ENCODE measurements at regions not wholly inside any gene's neighbourhood (a gene's known extent, or its start where the extent isn't known, plus 50 kb on each side); places are given as distances from the start of the nearest gene placed in this dataset.
"Not testable (repeated sequence)": the region's sequence is repeated elsewhere in the genome, so short reads cannot be mapped to it uniquely, and the experiment has no call there.

GRCh38 chr6:23790756-23791155 lies 335.3 kb upstream of the NRSN1 start:
- Histone ChIP-seq H3K4me3 (no peak overlapping the region), H3K27ac (no peak overlapping the region), H3K9me3 (ENCODE audit: low read depth, low read length) (no peaks in the 10 kb centered on the region), H3K36me3 (ENCODE audit: insufficient read depth, low read length) (no peaks in the 10 kb centered on the region), H3K9ac (ENCODE audit: insufficient read length) (no peak overlapping the region)
- DNase-seq (ENCODE audit: low read depth, low spot score), result no peak
- TF ChIP-seq EZH2 (IDR thresholded peaks at IDR 0.05), result no peak

DNA sequence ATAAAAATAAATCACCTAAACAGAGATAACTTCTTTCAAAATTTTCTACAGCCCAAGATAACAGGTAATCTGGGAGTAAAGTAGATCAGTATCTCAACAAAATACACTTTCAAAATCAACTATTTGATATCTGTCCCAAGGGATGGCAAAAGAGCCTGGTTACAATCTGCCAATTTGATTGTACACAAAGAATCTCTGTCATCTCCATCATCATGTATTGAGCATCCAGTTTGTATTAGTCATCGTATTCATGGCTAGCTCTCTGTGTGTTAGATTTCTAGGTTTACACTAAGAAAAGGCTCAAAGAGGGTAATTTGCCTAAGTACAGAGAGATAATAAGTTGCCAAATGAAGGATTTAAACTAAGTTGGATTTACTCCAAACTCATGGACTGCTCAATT lies 329.0 kb upstream of the NRSN1 start:
- Histone ChIP-seq H3K4me3 (no peak overlapping the region), H3K36me3 (ENCODE audit: insufficient read depth, low read length) (no peaks in the 10 kb centered on the region), H3K9ac (ENCODE audit: insufficient read length) (no peak overlapping the region), H3K9me3 (ENCODE audit: low read depth, low read length) (no peaks in the 10 kb centered on the region), H3K27ac (no peak overlapping the region)
- TF ChIP-seq EZH2 (IDR thresholded peaks at IDR 0.05) (no peak), POLR2AphosphoS5 (IDR thresholded peaks at IDR 0.05; ENCODE audit: borderline replicate concordance, low read depth, low read length) (no peak), FOXP2 (optimal IDR thresholded peaks at IDR 0.05; ENCODE audit: control extremely low read depth, extremely low read length, insufficient read depth) (no peak)
- no peak for DNase-seq (ENCODE audit: low read depth, low spot score)

- H3K4me3 ChIP-seq; H3K36me3 ChIP-seq (ENCODE audit: insufficient read depth, low read length); H3K9me3 ChIP-seq (ENCODE audit: low read depth, low read length); H3K27ac ChIP-seq; DNase-seq (ENCODE audit: low read depth, low spot score); H3K9ac ChIP-seq (ENCODE audit: insufficient read length): not testable (repeated sequence)
These were observed 321.7 kb upstream of the NRSN1 start for GRCh38 chr6:23804289-23804688.

GRCh38 chr6:23821141-23821540 lies 304.9 kb upstream of the NRSN1 start:
- DNase-seq (ENCODE audit: low read depth, low spot score); H3K27ac ChIP-seq; H3K9me3 ChIP-seq (ENCODE audit: low read depth, low read length); H3K9ac ChIP-seq (ENCODE audit: insufficient read length); H3K36me3 ChIP-seq (ENCODE audit: insufficient read depth, low read length); H3K4me3 ChIP-seq: not testable (repeated sequence)

DNA sequence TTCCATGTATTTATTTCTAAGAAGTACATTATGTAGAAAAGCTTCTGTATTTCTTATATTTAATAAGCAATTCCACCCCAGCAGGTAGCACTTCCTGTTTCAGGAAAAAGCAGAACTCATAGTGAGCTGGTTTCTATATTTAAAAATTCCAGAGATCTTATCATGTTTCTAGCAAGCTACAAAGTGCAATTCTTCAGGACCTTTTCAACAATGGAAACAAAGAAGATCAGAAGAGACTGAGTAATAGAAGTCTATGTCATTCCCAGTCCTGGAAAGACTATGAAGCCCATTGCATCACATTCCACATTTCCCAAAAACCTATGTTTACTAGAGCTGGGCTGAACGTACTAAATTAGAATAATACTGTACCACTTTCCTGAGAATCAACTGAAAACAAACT lies 302.6 kb upstream of the NRSN1 start:
- H3K4me3 ChIP-seq, result peak overlapping the region; percentile 27
- DNase-seq (ENCODE audit: low read depth, low spot score), result peak; percentile 96
- no peaks in the 10 kb centered on the region for H3K9me3 ChIP-seq (ENCODE audit: low read depth, low read length)
- H3K36me3 ChIP-seq (ENCODE audit: insufficient read depth, low read length), result no peaks in the 10 kb centered on the region
- no peak for TF ChIP-seq FOXP2 (optimal IDR thresholded peaks at IDR 0.05; ENCODE audit: control extremely low read depth, extremely low read length, insufficient read depth)
- peak; percentile 59; the same call in 1 of the 2 replicates for TF ChIP-seq POLR2AphosphoS5 (IDR thresholded peaks at IDR 0.05; ENCODE audit: borderline replicate concordance, low read depth, low read length)
- H3K27ac ChIP-seq, result peak overlapping the region; percentile 82
- H3K9ac ChIP-seq (ENCODE audit: insufficient read length), result no peak overlapping the region

GRCh38 chr6:23826572-23826971 lies 299.4 kb upstream of the NRSN1 start:
- H3K9me3 ChIP-seq (ENCODE audit: low read depth, low read length), result no peaks in the 10 kb centered on the region
- no peak for TF ChIP-seq POLR2AphosphoS5 (IDR thresholded peaks at IDR 0.05; ENCODE audit: borderline replicate concordance, low read depth, low read length)
- no peak for TF ChIP-seq FOXP2 (optimal IDR thresholded peaks at IDR 0.05; ENCODE audit: control extremely low read depth, extremely low read length, insufficient read depth)
- no peak for TF ChIP-seq EZH2 (IDR thresholded peaks at IDR 0.05)
- DNase-seq (ENCODE audit: low read depth, low spot score), result no peak

GRCh38 chr6:23828861-23829260 lies 297.2 kb upstream of the NRSN1 start:
- Histone ChIP-seq H3K9me3 (ENCODE audit: low read depth, low read length) (no peaks in the 10 kb centered on the region), H3K27ac (no peak overlapping the region), H3K36me3 (ENCODE audit: insufficient read depth, low read length) (no peaks in the 10 kb centered on the region), H3K4me3 (no peak overlapping the region), H3K9ac (ENCODE audit: insufficient read length) (no peak overlapping the region)
- DNase-seq (ENCODE audit: low read depth, low spot score), result no peak
- TF ChIP-seq EZH2 (IDR thresholded peaks at IDR 0.05) (no peak), POLR2AphosphoS5 (IDR thresholded peaks at IDR 0.05; ENCODE audit: borderline replicate concordance, low read depth, low read length) (no peak), FOXP2 (optimal IDR thresholded peaks at IDR 0.05; ENCODE audit: control extremely low read depth, extremely low read length, insufficient read depth) (no peak)

More at GRCh38 chr6:23826572-23826971, 299.4 kb upstream of the NRSN1 start:
- Histone ChIP-seq H3K27ac (no peak overlapping the region), H3K36me3 (ENCODE audit: insufficient read depth, low read length) (no peaks in the 10 kb centered on the region), H3K9ac (ENCODE audit: insufficient read length) (no peak overlapping the region), H3K4me3 (no peak overlapping the region)

DNA sequence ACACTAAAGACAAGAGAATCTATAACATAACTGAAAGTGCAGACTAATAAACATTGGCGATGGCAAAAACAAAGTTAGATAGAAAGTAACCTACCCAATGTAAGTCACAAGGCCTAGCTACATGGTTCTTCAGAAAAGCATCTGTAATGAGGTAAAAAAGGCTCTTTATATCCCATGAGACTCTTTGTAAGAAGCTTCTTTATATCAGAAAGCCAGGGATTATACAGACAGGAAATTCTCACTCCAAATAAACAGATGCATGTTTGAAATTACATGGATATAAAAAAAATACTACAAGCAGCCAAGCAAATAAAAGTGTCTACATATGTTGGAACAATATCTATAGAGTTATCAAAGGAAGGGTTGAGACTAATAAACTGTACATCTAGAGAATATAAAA lies 284.9 kb upstream of the NRSN1 start:
- no peak overlapping the region for H3K9ac ChIP-seq (ENCODE audit: insufficient read length)
- H3K36me3 ChIP-seq (ENCODE audit: insufficient read depth, low read length), result no peaks in the 10 kb centered on the region
- no peak overlapping the region for H3K27ac ChIP-seq
- DNase-seq (ENCODE audit: low read depth, low spot score), result peak; percentile 83
- no peak overlapping the region for H3K4me3 ChIP-seq
- TF ChIP-seq EZH2 (IDR thresholded peaks at IDR 0.05) (no peak), FOXP2 (optimal IDR thresholded peaks at IDR 0.05; ENCODE audit: control extremely low read depth, extremely low read length, insufficient read depth) (no peak), POLR2AphosphoS5 (IDR thresholded peaks at IDR 0.05; ENCODE audit: borderline replicate concordance, low read depth, low read length) (peak; percentile 65; the same call in 1 of the 2 replicates)
- H3K9me3 ChIP-seq (ENCODE audit: low read depth, low read length), result no peaks in the 10 kb centered on the region

GRCh38 chr6:23842760-23843159 lies 283.3 kb upstream of the NRSN1 start:
- Histone ChIP-seq H3K9me3 (ENCODE audit: low read depth, low read length) (no peaks in the 10 kb centered on the region), H3K27ac (no peak overlapping the region), H3K36me3 (ENCODE audit: insufficient read depth, low read length) (no peaks in the 10 kb centered on the region), H3K4me3 (no peak overlapping the region), H3K9ac (ENCODE audit: insufficient read length) (no peak overlapping the region)
- DNase-seq (ENCODE audit: low read depth, low spot score), result no peak
- no peak for TF ChIP-seq EZH2 (IDR thresholded peaks at IDR 0.05)
- TF ChIP-seq FOXP2 (optimal IDR thresholded peaks at IDR 0.05; ENCODE audit: control extremely low read depth, extremely low read length, insufficient read depth), result no peak
- TF ChIP-seq POLR2AphosphoS5 (IDR thresholded peaks at IDR 0.05; ENCODE audit: borderline replicate concordance, low read depth, low read length), result no peak

DNA sequence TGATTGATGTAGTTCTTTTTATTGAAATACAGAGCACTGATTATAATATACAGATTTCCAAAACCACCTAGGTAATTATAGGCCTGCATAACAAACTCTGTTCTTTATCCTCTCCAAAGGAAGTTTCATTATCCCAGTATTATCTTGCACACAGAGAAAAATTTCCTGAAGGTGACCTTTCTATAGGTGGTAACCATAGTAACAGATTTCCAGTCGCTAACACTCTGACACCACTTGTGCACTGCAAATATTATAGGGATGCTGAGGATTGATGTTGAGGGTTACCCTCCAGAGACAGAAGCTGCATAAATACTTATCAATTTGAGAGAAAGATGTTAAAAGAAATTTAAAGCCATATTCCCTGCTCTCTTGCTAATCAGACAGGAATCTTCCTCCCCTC lies 274.5 kb upstream of the NRSN1 start:
- H3K4me3 ChIP-seq, result no peak overlapping the region

DNA sequence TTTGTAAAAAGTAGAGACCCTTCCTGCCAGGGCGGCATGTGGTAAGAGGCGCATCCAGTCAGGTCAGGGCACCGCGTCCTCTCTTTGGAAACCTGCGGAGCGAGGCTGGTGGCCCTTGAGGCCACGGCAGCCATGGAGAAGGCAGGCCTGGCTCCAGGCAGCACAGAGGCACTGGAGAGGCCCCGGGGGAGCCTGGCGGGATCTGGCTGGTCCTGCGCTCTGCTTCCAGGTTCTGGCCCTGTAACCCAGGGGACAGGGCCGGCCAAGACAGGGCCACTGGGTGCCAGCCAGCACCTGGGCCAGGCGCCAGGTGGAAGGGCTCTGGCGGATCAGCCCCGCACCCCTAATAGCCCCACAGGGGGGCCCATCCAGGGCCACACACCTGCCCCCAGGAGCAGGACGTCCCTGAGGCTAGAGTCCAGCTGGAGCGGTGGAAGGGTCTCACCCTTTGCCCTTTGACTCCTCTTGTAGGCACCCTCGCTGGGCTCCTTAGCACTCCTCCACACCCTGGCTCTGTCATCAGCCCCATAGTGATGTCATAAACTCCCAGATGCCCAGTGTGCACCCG lies 272.4 kb upstream of the NRSN1 start:
- not testable (repeated sequence) for DNase-seq (ENCODE audit: low read depth, low spot score); H3K36me3 ChIP-seq (ENCODE audit: insufficient read depth, low read length); H3K9ac ChIP-seq (ENCODE audit: insufficient read length); H3K9me3 ChIP-seq (ENCODE audit: low read depth, low read length); H3K4me3 ChIP-seq; H3K27ac ChIP-seq

More for the DNA sequence above, 274.5 kb upstream of the NRSN1 start:
- DNase-seq (ENCODE audit: low read depth, low spot score), result no peak
- Histone ChIP-seq H3K27ac (no peak overlapping the region), H3K9me3 (ENCODE audit: low read depth, low read length) (no peaks in the 10 kb centered on the region), H3K9ac (ENCODE audit: insufficient read length) (no peak overlapping the region), H3K36me3 (ENCODE audit: insufficient read depth, low read length) (no peaks in the 10 kb centered on the region)
- TF ChIP-seq FOXP2 (optimal IDR thresholded peaks at IDR 0.05; ENCODE audit: control extremely low read depth, extremely low read length, insufficient read depth) (no peak), POLR2AphosphoS5 (IDR thresholded peaks at IDR 0.05; ENCODE audit: borderline replicate concordance, low read depth, low read length) (no peak), EZH2 (IDR thresholded peaks at IDR 0.05) (no peak)

DNA sequence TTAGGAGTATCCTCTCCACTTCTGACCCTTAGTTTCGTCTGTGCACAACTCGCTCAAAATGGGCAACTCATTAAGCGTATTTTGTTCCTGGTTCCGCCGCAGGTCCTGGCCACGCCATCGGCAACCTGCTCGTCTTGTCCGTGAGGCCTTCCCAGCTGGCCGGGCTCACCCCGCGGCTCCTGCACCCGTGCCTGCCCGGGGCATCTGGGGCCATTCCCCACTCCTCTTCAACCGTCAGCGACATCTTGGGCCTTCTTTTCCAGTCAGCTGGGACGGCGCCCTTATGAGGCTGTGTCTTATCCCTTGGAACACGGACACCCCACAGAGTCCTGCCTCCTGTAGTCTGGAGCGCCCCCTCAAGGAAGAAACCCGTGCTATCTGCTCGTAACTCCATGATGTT lies 271.9 kb upstream of the NRSN1 start:
- not testable (repeated sequence) for H3K27ac ChIP-seq; H3K36me3 ChIP-seq (ENCODE audit: insufficient read depth, low read length); H3K9me3 ChIP-seq (ENCODE audit: low read depth, low read length); DNase-seq (ENCODE audit: low read depth, low spot score); H3K9ac ChIP-seq (ENCODE audit: insufficient read length); H3K4me3 ChIP-seq
